HEK293 (cell line): ENCODE measurements at regions not wholly inside any gene's neighbourhood (a gene's known extent, or its start where the extent isn't known, plus 50 kb on each side); places are given as distances from the start of the nearest gene placed in this dataset.

Experiments used
- CTCF ChIA-PET: fragments of 350-600 bp; formaldehyde crosslinking; extraction: SDS; loops from one replicate; lab custom pipeline; 2021; ENCODE audit warnings: antibody characterized with exemption; lab: Yijun Ruan, JAX
- POLR2A ChIA-PET: fragments of 300-600 bp; formaldehyde crosslinking; extraction: SDS; loops from one replicate; lab custom pipeline; 2020; ENCODE audit warnings: antibody characterized with exemption, inconsistent platforms; lab: Yijun Ruan, JAX
- H3K27ac ChIP-seq: fragments of 200-500 bp; sonication (Bioruptor generic); 2 replicates; pipeline ENCODE4 v1.5.1; 2014; ENCODE audit warnings: low read depth, low read length, control low read depth, inconsistent platforms; ENCODE audit errors: extremely low read depth
- H3K36me3 ChIP-seq, 2 experiments: fragments of 200-500 bp in 1 of 2; sonication (Bioruptor generic) in 1 of 2; 1 replicate in 1 of 2; 2 replicates in 1 of 2; pipeline ENCODE4 v1.5.1; 2014 to 2017; ENCODE audit warnings: inconsistent platforms in 2 of 2, low read length in 2 of 2; ENCODE audit not compliant: control insufficient read depth in 2 of 2, insufficient read depth in 1 of 2
- H3K4me1 ChIP-seq: fragments of 200-500 bp; sonication (Bioruptor generic); 2 replicates; pipeline ENCODE4 v1.5.1; 2014; ENCODE audit warnings: mild to moderate bottlenecking, low read length, inconsistent platforms; ENCODE audit not compliant: control insufficient read depth, insufficient read depth
- H3K4me3 ChIP-seq: 2 replicates; pipeline ENCODE4 v1.5.1; 2011; ENCODE audit warnings: low read depth, mild to moderate bottlenecking, control low read depth, low read length, moderate library complexity
- H3K9me3 ChIP-seq: fragments of 200-500 bp; sonication (Bioruptor generic); 2 replicates; pipeline ENCODE4 v1.5.1; 2014; ENCODE audit warnings: low read depth, low read length, inconsistent platforms; ENCODE audit not compliant: control insufficient read depth, insufficient read depth
- HOXD13 ChIP-seq: sonication (generic); formaldehyde crosslinking; IDR thresholded peaks from 2 replicates; pipeline ENCODE4 v1.8.0; 2022; ENCODE audit warnings: missing genetic modification reagents, borderline replicate concordance
- IKZF3 ChIP-seq: fragments of 450-650 bp; IDR thresholded peaks from 2 replicates; pipeline ENCODE4 v1.5.0; 2018; ENCODE audit warnings: missing biosample characterization, mild to moderate bottlenecking, missing genetic modification characterization, moderate library complexity
- PRDM4 ChIP-seq: fragments of 450-650 bp; formaldehyde crosslinking; IDR thresholded peaks from 2 replicates; pipeline ENCODE4 v1.5.1; 2017; ENCODE audit warnings: missing biosample characterization, missing genetic modification characterization
- SCRT1 ChIP-seq: fragments of 450-650 bp; formaldehyde crosslinking; IDR thresholded peaks from 2 replicates; pipeline ENCODE4 v1.5.1; 2016; ENCODE audit warnings: missing biosample characterization, missing genetic modification characterization, borderline replicate concordance
- ZEB2 ChIP-seq: fragments of 450-650 bp; formaldehyde crosslinking; IDR thresholded peaks from 2 replicates; pipeline ENCODE4 v1.5.1; 2016; ENCODE audit warnings: missing biosample characterization, missing genetic modification characterization
- ZNF148 ChIP-seq: fragments of 450-650 bp; formaldehyde crosslinking; IDR thresholded peaks from 2 replicates; pipeline ENCODE4 v1.5.0; 2017; ENCODE audit warnings: missing biosample characterization, missing genetic modification characterization, borderline replicate concordance
- ZNF248 ChIP-seq: fragments of 450-650 bp; formaldehyde crosslinking; IDR thresholded peaks from 2 replicates; pipeline ENCODE4 v1.5.1; 2017; ENCODE audit warnings: missing biosample characterization, missing genetic modification characterization
- ZNF398 ChIP-seq: fragments of 450-650 bp; formaldehyde crosslinking; IDR thresholded peaks from 2 replicates; pipeline ENCODE4 v1.5.1; 2017; ENCODE audit warnings: missing biosample characterization, missing genetic modification characterization
- ZNF488 ChIP-seq: fragments of 450-650 bp; formaldehyde crosslinking; IDR thresholded peaks from 2 replicates; pipeline ENCODE4 v1.5.1; 2016; ENCODE audit warnings: missing biosample characterization, missing genetic modification characterization
- ZNF521 ChIP-seq: fragments of 450-650 bp; formaldehyde crosslinking; IDR thresholded peaks from 2 replicates; pipeline ENCODE4 v1.5.1; 2017; ENCODE audit warnings: missing biosample characterization, mild to moderate bottlenecking, missing genetic modification characterization
- ZNF701 ChIP-seq: fragments of 450-650 bp; formaldehyde crosslinking; IDR thresholded peaks from 2 replicates; pipeline ENCODE4 v1.5.1; 2016; ENCODE audit warnings: missing biosample characterization, missing genetic modification characterization
- TF ChIP-seq, protein P1 (sequence below): fragments of 450-650 bp; formaldehyde crosslinking; IDR thresholded peaks from 2 replicates; pipeline ENCODE4 v1.5.1; 2016; ENCODE audit warnings: missing biosample characterization, missing genetic modification characterization
- TF ChIP-seq, protein P2 (sequence below): fragments of 450-650 bp; IDR thresholded peaks from 2 replicates; pipeline ENCODE4 v1.5.1; 2018; ENCODE audit warnings: missing biosample characterization, mild to moderate bottlenecking, missing genetic modification characterization
- TF ChIP-seq, protein P3 (sequence below): fragments of 450-650 bp; formaldehyde crosslinking; IDR thresholded peaks from 2 replicates; pipeline ENCODE4 v1.5.1; 2016; ENCODE audit warnings: missing biosample characterization, missing genetic modification characterization

- no peak for TF ChIP-seq ZEB2 (tag by site-specific recombination)
- no peak for TF ChIP-seq ZNF248
- TF ChIP-seq SCRT1 (tag by site-specific recombination), result no peak
- no peak for TF ChIP-seq HOXD13 (CRISPR knock-in tag)
- TF ChIP-seq, protein P1, sequence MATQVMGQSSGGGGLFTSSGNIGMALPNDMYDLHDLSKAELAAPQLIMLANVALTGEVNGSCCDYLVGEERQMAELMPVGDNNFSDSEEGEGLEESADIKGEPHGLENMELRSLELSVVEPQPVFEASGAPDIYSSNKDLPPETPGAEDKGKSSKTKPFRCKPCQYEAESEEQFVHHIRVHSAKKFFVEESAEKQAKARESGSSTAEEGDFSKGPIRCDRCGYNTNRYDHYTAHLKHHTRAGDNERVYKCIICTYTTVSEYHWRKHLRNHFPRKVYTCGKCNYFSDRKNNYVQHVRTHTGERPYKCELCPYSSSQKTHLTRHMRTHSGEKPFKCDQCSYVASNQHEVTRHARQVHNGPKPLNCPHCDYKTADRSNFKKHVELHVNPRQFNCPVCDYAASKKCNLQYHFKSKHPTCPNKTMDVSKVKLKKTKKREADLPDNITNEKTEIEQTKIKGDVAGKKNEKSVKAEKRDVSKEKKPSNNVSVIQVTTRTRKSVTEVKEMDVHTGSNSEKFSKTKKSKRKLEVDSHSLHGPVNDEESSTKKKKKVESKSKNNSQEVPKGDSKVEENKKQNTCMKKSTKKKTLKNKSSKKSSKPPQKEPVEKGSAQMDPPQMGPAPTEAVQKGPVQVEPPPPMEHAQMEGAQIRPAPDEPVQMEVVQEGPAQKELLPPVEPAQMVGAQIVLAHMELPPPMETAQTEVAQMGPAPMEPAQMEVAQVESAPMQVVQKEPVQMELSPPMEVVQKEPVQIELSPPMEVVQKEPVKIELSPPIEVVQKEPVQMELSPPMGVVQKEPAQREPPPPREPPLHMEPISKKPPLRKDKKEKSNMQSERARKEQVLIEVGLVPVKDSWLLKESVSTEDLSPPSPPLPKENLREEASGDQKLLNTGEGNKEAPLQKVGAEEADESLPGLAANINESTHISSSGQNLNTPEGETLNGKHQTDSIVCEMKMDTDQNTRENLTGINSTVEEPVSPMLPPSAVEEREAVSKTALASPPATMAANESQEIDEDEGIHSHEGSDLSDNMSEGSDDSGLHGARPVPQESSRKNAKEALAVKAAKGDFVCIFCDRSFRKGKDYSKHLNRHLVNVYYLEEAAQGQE, result no peak
- TF ChIP-seq ZNF148, result no peak
Measured at GRCh38 chr18:78924301-78924700, 55.3 kb upstream of the SALL3 start (continued).

DNA sequence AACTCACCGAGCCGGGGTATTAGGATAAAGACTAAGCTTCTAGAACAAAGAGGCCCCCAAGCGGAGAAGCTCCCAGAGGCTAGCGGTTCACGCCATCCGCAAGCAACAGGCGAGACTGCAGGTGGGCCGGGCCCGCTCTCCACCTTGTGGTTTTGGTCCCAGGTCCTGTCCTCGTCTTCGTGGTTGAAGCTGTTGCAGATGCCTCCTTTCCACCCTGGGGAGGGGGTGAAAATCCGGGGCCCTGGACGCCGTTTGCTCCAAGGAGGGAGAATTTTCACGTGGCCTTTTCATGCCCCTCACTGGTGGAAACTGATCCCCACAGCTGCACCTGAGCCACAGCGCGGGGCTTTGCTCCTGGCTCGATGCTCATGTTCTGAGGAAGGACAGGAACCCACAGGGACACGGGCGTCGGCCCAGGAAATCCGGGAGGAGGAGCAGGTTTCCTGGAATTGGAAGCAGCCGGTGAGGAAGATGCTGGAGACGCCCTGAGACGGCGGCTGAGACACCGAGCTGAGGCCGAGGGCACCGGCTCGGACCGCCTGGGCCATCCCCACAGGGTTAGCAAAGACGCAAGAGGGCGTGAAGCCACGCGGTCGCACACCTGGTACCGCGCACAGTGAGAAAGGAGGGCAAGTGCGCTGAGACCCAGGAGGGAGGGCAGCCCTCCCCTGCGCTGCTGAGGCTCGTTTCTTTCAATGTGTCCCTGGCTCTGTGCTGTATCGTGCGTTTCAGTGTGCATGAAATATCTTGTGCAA is 54.7 kb upstream of the SALL3 start:
- Histone ChIP-seq H3K9me3 (no peaks in the 10 kb centered on the region), H3K4me3 (no peak overlapping the region), H3K27ac (no peak overlapping the region), H3K4me1 (no peaks in the 10 kb centered on the region), H3K36me3 (no peaks in the 10 kb centered on the region)
- ChIA-PET POLR2A (no interaction called here), CTCF (interaction anchor here (0.6 kb wide), 1 partner anchor 487 kb away, joined by 3 read pairs; no protein-coding TSS in a partner anchor)
- TF ChIP-seq ZNF521 (tag by site-specific recombination) (no peak), IKZF3 (tag by site-specific recombination) (no peak)
- TF ChIP-seq, protein P2, sequence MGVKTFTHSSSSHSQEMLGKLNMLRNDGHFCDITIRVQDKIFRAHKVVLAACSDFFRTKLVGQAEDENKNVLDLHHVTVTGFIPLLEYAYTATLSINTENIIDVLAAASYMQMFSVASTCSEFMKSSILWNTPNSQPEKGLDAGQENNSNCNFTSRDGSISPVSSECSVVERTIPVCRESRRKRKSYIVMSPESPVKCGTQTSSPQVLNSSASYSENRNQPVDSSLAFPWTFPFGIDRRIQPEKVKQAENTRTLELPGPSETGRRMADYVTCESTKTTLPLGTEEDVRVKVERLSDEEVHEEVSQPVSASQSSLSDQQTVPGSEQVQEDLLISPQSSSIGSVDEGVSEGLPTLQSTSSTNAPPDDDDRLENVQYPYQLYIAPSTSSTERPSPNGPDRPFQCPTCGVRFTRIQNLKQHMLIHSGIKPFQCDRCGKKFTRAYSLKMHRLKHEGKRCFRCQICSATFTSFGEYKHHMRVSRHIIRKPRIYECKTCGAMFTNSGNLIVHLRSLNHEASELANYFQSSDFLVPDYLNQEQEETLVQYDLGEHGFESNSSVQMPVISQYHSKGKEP, result no peak

DNA sequence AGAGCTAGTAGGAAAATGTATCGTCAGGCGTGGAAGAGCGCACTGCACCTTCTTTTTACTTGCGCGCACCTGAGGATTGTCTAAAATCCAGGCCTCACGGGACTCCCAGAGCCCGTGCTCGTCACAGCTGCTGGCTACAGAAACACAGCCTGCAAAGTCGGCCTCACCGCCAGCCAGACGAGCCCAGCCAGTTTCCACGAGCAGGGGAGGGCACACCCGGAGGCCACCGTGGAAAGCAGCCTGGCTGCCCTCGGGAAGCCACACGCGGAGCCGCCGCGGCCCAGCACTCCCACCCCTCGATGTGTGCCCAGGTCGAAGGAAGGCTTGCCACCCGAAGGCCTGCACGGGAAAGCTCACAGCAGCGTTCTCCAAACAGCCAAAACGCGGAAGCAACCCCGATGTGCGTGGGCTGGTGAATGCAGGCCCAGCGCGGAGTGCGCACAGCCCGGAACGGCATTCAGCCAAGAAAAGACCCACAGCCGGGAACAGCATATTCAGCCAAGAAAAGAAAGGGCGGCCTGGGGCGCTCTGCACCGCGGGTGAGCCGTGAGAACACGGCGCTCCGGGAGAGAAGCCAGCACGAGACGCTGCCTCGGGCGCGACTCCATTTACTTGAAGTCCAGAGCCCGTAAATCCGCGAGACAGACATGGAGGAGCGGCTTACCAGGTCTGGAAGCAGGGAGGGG is 53.9 kb upstream of the SALL3 start:
- no peak overlapping the region for H3K27ac ChIP-seq
- no peaks in the 10 kb centered on the region for H3K9me3 ChIP-seq
- ChIA-PET POLR2A (no interaction called here), CTCF (no interaction called here)
- H3K4me3 ChIP-seq, result no peak overlapping the region
- H3K4me1 ChIP-seq, result no peaks in the 10 kb centered on the region
- H3K36me3 ChIP-seq, result no peaks in the 10 kb centered on the region
- TF ChIP-seq PRDM4 (tag by site-specific recombination), result no peak
- TF ChIP-seq ZNF701 (tag by site-specific recombination), result no peak
- TF ChIP-seq, protein P3, sequence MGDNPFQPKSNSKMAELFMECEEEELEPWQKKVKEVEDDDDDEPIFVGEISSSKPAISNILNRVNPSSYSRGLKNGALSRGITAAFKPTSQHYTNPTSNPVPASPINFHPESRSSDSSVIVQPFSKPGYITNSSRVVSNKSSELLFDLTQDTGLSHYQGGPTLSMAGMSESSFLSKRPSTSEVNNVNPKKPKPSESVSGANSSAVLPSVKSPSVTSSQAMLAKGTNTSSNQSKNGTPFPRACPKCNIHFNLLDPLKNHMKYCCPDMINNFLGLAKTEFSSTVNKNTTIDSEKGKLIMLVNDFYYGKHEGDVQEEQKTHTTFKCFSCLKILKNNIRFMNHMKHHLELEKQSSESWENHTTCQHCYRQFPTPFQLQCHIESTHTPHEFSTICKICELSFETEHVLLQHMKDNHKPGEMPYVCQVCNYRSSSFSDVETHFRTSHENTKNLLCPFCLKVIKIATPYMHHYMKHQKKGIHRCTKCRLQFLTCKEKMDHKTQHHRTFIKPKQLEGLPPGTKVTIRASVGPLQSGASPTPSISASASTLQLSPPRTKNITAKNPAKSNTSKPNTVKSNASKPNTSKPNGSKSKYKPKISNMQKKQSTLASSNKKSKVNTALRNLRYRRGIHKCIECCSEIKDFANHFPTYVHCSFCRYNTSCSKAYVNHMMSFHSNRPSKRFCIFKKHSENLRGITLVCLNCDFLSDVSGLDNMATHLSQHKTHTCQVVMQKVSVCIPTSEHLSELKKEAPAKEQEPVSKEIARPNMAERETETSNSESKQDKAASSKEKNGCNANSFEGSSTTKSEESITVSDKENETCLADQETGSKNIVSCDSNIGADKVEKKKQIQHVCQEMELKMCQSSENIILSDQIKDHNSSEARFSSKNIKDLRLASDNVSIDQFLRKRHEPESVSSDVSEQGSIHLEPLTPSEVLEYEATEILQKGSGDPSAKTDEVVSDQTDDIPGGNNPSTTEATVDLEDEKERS (tag by site-specific recombination), result no peak
- TF ChIP-seq ZNF488 (tag by site-specific recombination), result no peak
- no peak for TF ChIP-seq ZNF398 (tag by site-specific recombination)
